Epidermal melanocyte (primary cell): ENCODE measurements at regions not wholly inside any gene's neighbourhood (a gene's known extent, or its start where the extent isn't known, plus 50 kb on each side); places are given as distances from the start of the nearest gene placed in this dataset.
"Not testable (repeated sequence)": the region's sequence is repeated elsewhere in the genome, so short reads cannot be mapped to it uniquely, and the experiment has no call there.

Source experiments
- DNase-seq: peaks from one replicate; pipeline ENCODE4 v3.0.0; 2011; ENCODE audit warnings: low spot score; ENCODE audit not compliant: insufficient read length

GRCh38 chr20:23139984-23140383, 53.9 kb upstream of the CD93 start:
- not testable (repeated sequence) for DNase-seq

DNA sequence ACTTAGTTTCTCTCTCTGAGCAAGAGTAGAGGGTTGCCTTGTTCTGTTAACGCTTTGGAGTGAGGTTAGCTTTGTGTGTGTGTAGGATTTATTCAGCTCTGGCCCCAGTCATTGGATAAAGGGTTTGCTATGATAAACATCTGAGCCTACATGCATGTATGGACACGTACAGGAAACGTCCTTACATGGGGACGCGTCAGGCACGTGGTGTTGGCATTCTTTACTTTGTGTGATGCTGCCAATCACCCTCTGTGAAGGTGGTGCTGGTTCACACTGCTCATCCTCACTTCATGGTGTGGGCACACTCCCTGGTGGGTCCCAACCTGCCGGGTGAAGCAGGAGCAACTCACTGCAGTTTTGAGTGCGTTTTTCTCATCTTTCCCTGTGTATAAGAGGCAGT, 53.4 kb upstream of the CD93 start:
- DNase-seq, result no peak

DNA sequence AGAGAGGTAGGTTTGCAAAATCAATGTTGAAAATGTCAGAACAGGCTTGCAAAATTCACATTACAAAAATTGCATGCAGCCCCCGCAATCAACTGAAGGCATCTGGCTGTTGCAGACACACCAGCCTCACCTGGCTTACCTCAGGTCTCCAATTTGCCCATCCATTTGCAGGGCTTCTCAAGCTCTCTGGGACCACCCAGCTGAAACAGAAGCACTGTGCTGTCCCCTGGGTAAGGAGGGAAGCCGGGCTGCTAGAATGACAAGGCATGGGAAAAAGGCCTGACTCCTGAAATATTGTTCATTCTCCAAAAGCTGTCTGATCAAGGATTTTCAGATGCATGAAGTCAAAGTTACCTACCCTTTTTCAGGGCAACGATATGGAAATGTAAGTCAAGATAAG, 52.6 kb upstream of the CD93 start:
- no peak for DNase-seq

- no peak for DNase-seq
Measured at GRCh38 chr20:23138226-23138625, 52.1 kb upstream of the CD93 start.

- DNase-seq, result no peak
Measured at GRCh38 chr20:23136893-23137745, 51.0 kb upstream of the CD93 start.

- DNase-seq, result no peak
Measured at GRCh38 chr20:23135449-23136420, 49.6 kb upstream of the CD93 start.
